ENCODE measurements at regions not wholly inside any gene's neighbourhood (a gene's known extent, or its start where the extent isn't known, plus 50 kb on each side); places are given as distances from the start of the nearest gene placed in this dataset.
"Not testable (repeated sequence)": the region's sequence is repeated elsewhere in the genome, so short reads cannot be mapped to it uniquely, and the experiment has no call there.

- no peak overlapping the region for H3K27ac Mint-ChIP-seq
- H3K4me3 Mint-ChIP-seq, result no peak overlapping the region
- H3K4me1 Mint-ChIP-seq, result no peaks in the 10 kb centered on the region
- POLR2A ChIA-PET, result no interaction called here
- CTCF ChIA-PET, result no interaction called here
- peaks cover 5% of the 10 kb centered on the region for H3K9me3 Mint-ChIP-seq
- no peaks in the 10 kb centered on the region for H3K27me3 Mint-ChIP-seq
- DNase-seq, result no peak
- H3K36me3 Mint-ChIP-seq (ENCODE audit: low read depth), result no peaks in the 10 kb centered on the region
Observed at GRCh38 chr21:20875742-20876141, 122.5 kb upstream of the NCAM2 start.

- CTCF ChIA-PET, result no interaction called here
Observed at GRCh38 chr21:20877976-20878375, 120.2 kb upstream of the NCAM2 start.

GRCh38 chr21:20882462-20883407 is 115.5 kb upstream of the NCAM2 start:
- H3K36me3 Mint-ChIP-seq (ENCODE audit: low read depth), result no peaks in the 10 kb centered on the region
- POLR2A ChIA-PET, result no interaction called here
- H3K27ac Mint-ChIP-seq, result no peak overlapping the region
- no peaks in the 10 kb centered on the region for H3K4me1 Mint-ChIP-seq
- no peak overlapping the region for H3K4me3 Mint-ChIP-seq
- DNase-seq, result no peak
- CTCF ChIA-PET, result no interaction called here
- H3K9me3 Mint-ChIP-seq, result peaks cover 4% of the 10 kb centered on the region
- H3K27me3 Mint-ChIP-seq, result no peaks in the 10 kb centered on the region

More at GRCh38 chr21:20877976-20878375, 120.2 kb upstream of the NCAM2 start:
- Mint-ChIP-seq H3K9me3 (peaks cover 5% of the 10 kb centered on the region), H3K36me3 (ENCODE audit: low read depth) (no peaks in the 10 kb centered on the region), H3K4me3 (no peak overlapping the region), H3K27me3 (no peaks in the 10 kb centered on the region), H3K27ac (no peak overlapping the region), H3K4me1 (no peaks in the 10 kb centered on the region)
- DNase-seq, result no peak
- POLR2A ChIA-PET, result interaction anchor here (0.7 kb wide), 1 partner anchor 10 kb away, joined by 3 read pairs; no protein-coding TSS in a partner anchor

- no peaks in the 10 kb centered on the region for H3K4me1 Mint-ChIP-seq
- ChIA-PET CTCF (no interaction called here), POLR2A (no interaction called here)
- no peaks in the 10 kb centered on the region for H3K36me3 Mint-ChIP-seq (ENCODE audit: low read depth)
- no peaks in the 10 kb centered on the region for H3K27me3 Mint-ChIP-seq
- no peaks in the 10 kb centered on the region for H3K9me3 Mint-ChIP-seq
- H3K4me3 Mint-ChIP-seq, result no peak overlapping the region
- H3K27ac Mint-ChIP-seq, result no peak overlapping the region
- no peak for DNase-seq
Observed at GRCh38 chr21:20883408-20883800, 114.8 kb upstream of the NCAM2 start.

- Mint-ChIP-seq H3K9me3 (peaks cover 6% of the 10 kb centered on the region), H3K4me3 (no peak overlapping the region), H3K27me3 (no peaks in the 10 kb centered on the region), H3K36me3 (ENCODE audit: low read depth) (no peaks in the 10 kb centered on the region), H3K27ac (no peak overlapping the region), H3K4me1 (no peaks in the 10 kb centered on the region)
- ChIA-PET CTCF (no interaction called here), POLR2A (no interaction called here)
- no peak for DNase-seq
Observed at GRCh38 chr21:20902511-20902910, 95.7 kb upstream of the NCAM2 start.

- no peaks in the 10 kb centered on the region for H3K27me3 Mint-ChIP-seq
- POLR2A ChIA-PET, result no interaction called here
- CTCF ChIA-PET, result no interaction called here
Observed at GRCh38 chr21:20902998-20903397, 95.2 kb upstream of the NCAM2 start.

GRCh38 chr21:20927555-20927954 is 70.7 kb upstream of the NCAM2 start:
- CTCF ChIA-PET; POLR2A ChIA-PET; H3K4me1 Mint-ChIP-seq; H3K27ac Mint-ChIP-seq; H3K27me3 Mint-ChIP-seq; H3K4me3 Mint-ChIP-seq; H3K36me3 Mint-ChIP-seq (ENCODE audit: low read depth); DNase-seq; H3K9me3 Mint-ChIP-seq: not testable (repeated sequence)

More at GRCh38 chr21:20902998-20903397, 95.2 kb upstream of the NCAM2 start:
- H3K27ac Mint-ChIP-seq, result no peak overlapping the region
- no peak for DNase-seq
- H3K4me3 Mint-ChIP-seq, result no peak overlapping the region
- H3K4me1 Mint-ChIP-seq, result no peaks in the 10 kb centered on the region
- H3K9me3 Mint-ChIP-seq, result peaks cover 6% of the 10 kb centered on the region
- no peaks in the 10 kb centered on the region for H3K36me3 Mint-ChIP-seq (ENCODE audit: low read depth)

GRCh38 chr21:20942523-20942922 is 55.7 kb upstream of the NCAM2 start:
- Mint-ChIP-seq H3K9me3 (peaks cover 2% of the 10 kb centered on the region), H3K4me3 (no peak overlapping the region), H3K27ac (no peak overlapping the region), H3K27me3 (no peaks in the 10 kb centered on the region), H3K36me3 (ENCODE audit: low read depth) (no peaks in the 10 kb centered on the region), H3K4me1 (no peaks in the 10 kb centered on the region)
- ChIA-PET POLR2A (no interaction called here), CTCF (no interaction called here)
- DNase-seq, result no peak

GRCh38 chr21:20943561-20943997 is 54.6 kb upstream of the NCAM2 start:
- no peak overlapping the region for H3K27ac Mint-ChIP-seq
- CTCF ChIA-PET, result no interaction called here
- no peak for DNase-seq
- no peaks in the 10 kb centered on the region for H3K4me1 Mint-ChIP-seq
- H3K9me3 Mint-ChIP-seq, result peaks cover 2% of the 10 kb centered on the region
- POLR2A ChIA-PET, result no interaction called here
- no peak overlapping the region for H3K4me3 Mint-ChIP-seq
- no peaks in the 10 kb centered on the region for H3K27me3 Mint-ChIP-seq
- H3K36me3 Mint-ChIP-seq (ENCODE audit: low read depth), result no peaks in the 10 kb centered on the region

- Mint-ChIP-seq H3K4me1 (no peaks in the 10 kb centered on the region), H3K27ac (no peak overlapping the region), H3K36me3 (ENCODE audit: low read depth) (no peaks in the 10 kb centered on the region), H3K9me3 (peaks cover 2% of the 10 kb centered on the region), H3K27me3 (no peaks in the 10 kb centered on the region), H3K4me3 (no peak overlapping the region)
- ChIA-PET CTCF (no interaction called here), POLR2A (no interaction called here)
- DNase-seq, result no peak
Observed at GRCh38 chr21:20944139-20944538, 54.1 kb upstream of the NCAM2 start.

GRCh38 chr21:20946701-20947100 is 51.5 kb upstream of the NCAM2 start:
- ChIA-PET POLR2A (no interaction called here), CTCF (no interaction called here)
- Mint-ChIP-seq H3K4me1 (no peaks in the 10 kb centered on the region), H3K27me3 (no peaks in the 10 kb centered on the region), H3K36me3 (ENCODE audit: low read depth) (no peaks in the 10 kb centered on the region), H3K27ac (no peak overlapping the region), H3K4me3 (no peak overlapping the region), H3K9me3 (peaks cover 2% of the 10 kb centered on the region)
- DNase-seq, result no peak

All from activated CD4-positive, alpha-beta T cell treated with anti-CD3 and anti-CD28 coated beads, Interleukin-2, amount 10 ng/mL, durations not matched to agents 7 days and 5 days (primary cell).